ENCODE measurements at regions not wholly inside any gene's neighbourhood (a gene's known extent, or its start where the extent isn't known, plus 50 kb on each side); places are given as distances from the start of the nearest gene placed in this dataset.
"Not testable (repeated sequence)": the region's sequence is repeated elsewhere in the genome, so short reads cannot be mapped to it uniquely, and the experiment has no call there.

DNA sequence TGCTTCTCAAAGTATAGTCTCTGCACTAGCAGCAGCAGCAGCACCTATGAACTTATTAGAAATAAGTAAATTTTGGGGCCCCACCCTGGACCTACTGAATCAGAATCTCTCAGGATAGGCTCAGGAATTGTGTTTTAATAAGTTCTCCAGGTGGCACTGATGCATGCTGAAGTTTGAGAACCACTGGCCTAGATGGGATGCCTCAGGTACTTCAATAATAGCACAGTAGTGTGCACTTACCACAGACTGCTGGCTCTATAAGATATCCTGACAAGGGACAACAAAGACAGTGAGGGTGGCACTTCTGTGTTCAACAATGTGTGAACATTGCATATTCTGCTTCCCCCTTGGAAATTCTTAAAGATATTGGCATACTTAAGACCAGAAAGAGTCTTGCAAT, 64.7 kb upstream of the HABP2 start:
- Histone ChIP-seq H3K9ac (ENCODE audit: low read depth, low read length) (no peak overlapping the region), H3K27me3 (ENCODE audit: insufficient read depth, low read length, poor library complexity) (peaks cover 9% of the 10 kb centered on the region), H3K4me2 (ENCODE audit: insufficient read depth, low read length) (no peak overlapping the region), H3K36me3 (ENCODE audit: insufficient read depth, low read length) (no peaks in the 10 kb centered on the region), H3K27ac (ENCODE audit: low read length) (no peak overlapping the region), H3K79me2 (ENCODE audit: insufficient read depth, low read length) (no peaks in the 10 kb centered on the region), H2AFZ (ENCODE audit: low read depth, low read length) (no peak overlapping the region), H3K9me3 (ENCODE audit: insufficient read depth, low read length, severe bottlenecking) (no peaks in the 10 kb centered on the region), H3K4me3 (ENCODE audit: low read depth in 1 of 2, low read length in 2 of 2) (no peak overlapping the region), H3K4me1 (ENCODE audit: insufficient read depth, low read length) (no peaks in the 10 kb centered on the region), H4K20me1 (ENCODE audit: insufficient read depth, low read length) (no peaks in the 10 kb centered on the region)
- TF ChIP-seq, protein P1, sequence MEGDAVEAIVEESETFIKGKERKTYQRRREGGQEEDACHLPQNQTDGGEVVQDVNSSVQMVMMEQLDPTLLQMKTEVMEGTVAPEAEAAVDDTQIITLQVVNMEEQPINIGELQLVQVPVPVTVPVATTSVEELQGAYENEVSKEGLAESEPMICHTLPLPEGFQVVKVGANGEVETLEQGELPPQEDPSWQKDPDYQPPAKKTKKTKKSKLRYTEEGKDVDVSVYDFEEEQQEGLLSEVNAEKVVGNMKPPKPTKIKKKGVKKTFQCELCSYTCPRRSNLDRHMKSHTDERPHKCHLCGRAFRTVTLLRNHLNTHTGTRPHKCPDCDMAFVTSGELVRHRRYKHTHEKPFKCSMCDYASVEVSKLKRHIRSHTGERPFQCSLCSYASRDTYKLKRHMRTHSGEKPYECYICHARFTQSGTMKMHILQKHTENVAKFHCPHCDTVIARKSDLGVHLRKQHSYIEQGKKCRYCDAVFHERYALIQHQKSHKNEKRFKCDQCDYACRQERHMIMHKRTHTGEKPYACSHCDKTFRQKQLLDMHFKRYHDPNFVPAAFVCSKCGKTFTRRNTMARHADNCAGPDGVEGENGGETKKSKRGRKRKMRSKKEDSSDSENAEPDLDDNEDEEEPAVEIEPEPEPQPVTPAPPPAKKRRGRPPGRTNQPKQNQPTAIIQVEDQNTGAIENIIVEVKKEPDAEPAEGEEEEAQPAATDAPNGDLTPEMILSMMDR (IDR thresholded peaks at IDR 0.05; ENCODE audit: borderline replicate concordance, extremely low read depth, low read length, poor library complexity, severe bottlenecking), result no peak
- no peak for TF ChIP-seq EZH2 (IDR thresholded peaks at IDR 0.05; ENCODE audit: borderline replicate concordance, low read depth, low read length, severe bottlenecking)
- DNase-seq, result no peak
- no peak for ATAC-seq (ENCODE audit: insufficient read depth, low read depth)

DNA sequence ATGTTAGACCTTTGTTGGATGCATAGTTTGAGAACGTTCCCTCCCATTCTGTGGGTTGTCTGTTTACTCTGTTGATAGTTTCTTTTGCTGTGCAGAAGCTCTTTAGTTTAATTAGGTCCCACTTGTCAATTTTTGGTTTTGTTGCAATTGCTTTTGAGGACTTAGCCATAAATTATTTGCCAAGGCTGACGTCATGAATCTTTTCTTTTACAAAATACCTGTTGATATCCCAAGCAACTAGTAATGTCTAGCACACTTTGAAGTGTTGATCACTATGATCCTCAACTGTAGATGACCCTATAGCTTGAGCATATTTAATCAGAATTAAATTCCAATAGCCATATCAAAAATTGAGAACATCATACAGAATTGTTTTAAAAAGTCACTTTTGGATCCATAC, 63.3 kb upstream of the HABP2 start:
- H2AFZ ChIP-seq (ENCODE audit: low read depth, low read length); H3K36me3 ChIP-seq (ENCODE audit: insufficient read depth, low read length); H3K4me1 ChIP-seq (ENCODE audit: insufficient read depth, low read length); ATAC-seq (ENCODE audit: insufficient read depth, low read depth); H3K27me3 ChIP-seq (ENCODE audit: insufficient read depth, low read length, poor library complexity); H3K79me2 ChIP-seq (ENCODE audit: insufficient read depth, low read length); H3K4me2 ChIP-seq (ENCODE audit: insufficient read depth, low read length); H3K4me3 ChIP-seq (ENCODE audit: low read depth in 1 of 2, low read length in 2 of 2); H4K20me1 ChIP-seq (ENCODE audit: insufficient read depth, low read length); DNase-seq; H3K9ac ChIP-seq (ENCODE audit: low read depth, low read length); H3K27ac ChIP-seq (ENCODE audit: low read length); H3K9me3 ChIP-seq (ENCODE audit: insufficient read depth, low read length, severe bottlenecking): not testable (repeated sequence)

DNA sequence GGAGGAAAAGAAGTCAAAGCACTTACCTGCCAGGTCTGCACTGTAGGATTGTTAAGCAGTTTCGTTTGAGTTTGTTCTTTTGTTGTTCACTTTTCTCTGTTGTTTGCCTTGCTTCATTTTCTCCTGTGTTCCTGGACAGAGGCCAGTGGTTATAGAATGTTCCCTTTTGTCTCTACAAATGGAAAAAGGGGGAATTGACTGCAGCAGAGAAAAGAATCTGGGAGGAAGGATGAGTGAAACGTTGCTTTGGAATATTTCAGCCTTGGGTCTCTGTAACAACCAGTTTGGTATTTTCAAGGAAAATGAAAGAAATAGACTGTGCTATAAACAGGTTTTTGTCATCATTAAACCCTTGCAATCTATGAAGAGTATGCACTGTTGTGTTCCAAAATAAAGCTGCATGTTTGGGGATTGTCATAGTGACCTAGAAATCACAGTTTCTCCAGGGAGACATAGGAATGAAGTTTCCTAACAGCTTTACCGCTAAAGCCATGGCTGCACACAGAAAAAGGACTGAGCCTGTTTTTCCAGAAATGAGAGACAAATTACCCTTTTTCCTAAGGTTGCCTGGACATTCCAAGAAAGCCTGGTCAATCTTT, 60.8 kb upstream of the HABP2 start:
- Histone ChIP-seq H3K27ac (ENCODE audit: low read length) (no peak overlapping the region), H3K9ac (ENCODE audit: low read depth, low read length) (no peak overlapping the region), H3K36me3 (ENCODE audit: insufficient read depth, low read length) (no peaks in the 10 kb centered on the region), H3K4me3 (ENCODE audit: low read depth in 1 of 2, low read length in 2 of 2) (no peak overlapping the region), H3K27me3 (ENCODE audit: insufficient read depth, low read length, poor library complexity) (peaks cover 9% of the 10 kb centered on the region), H4K20me1 (ENCODE audit: insufficient read depth, low read length) (no peaks in the 10 kb centered on the region), H3K79me2 (ENCODE audit: insufficient read depth, low read length) (no peaks in the 10 kb centered on the region), H3K4me2 (ENCODE audit: insufficient read depth, low read length) (no peak overlapping the region), H3K9me3 (ENCODE audit: insufficient read depth, low read length, severe bottlenecking) (no peaks in the 10 kb centered on the region), H2AFZ (ENCODE audit: low read depth, low read length) (no peak overlapping the region), H3K4me1 (ENCODE audit: insufficient read depth, low read length) (no peaks in the 10 kb centered on the region)
- TF ChIP-seq, protein P1 (IDR thresholded peaks at IDR 0.05; ENCODE audit: borderline replicate concordance, extremely low read depth, low read length, poor library complexity, severe bottlenecking), result no peak
- TF ChIP-seq EZH2 (IDR thresholded peaks at IDR 0.05; ENCODE audit: borderline replicate concordance, low read depth, low read length, severe bottlenecking), result no peak
- ATAC-seq (ENCODE audit: insufficient read depth, low read depth) (no peak), DNase-seq (no peak)

DNA sequence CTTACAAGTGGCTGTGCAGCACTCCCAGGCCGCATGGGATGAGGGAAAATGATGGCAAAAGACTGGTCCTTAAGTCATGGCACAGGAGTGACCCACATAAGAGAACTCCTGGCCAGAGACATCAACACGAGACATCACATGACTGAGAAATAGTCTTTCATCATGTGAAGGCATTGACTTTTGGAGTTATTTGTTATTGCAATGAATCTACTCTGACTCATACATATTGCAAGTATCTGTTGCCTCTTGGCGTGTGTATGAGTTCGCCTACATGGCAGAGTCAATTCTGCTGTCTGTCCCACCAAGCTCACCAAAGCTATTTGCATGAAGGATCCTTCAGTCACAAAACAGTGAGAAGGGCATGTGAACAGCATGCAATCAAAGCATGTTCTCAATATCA, 59.7 kb upstream of the HABP2 start:
- no peaks in the 10 kb centered on the region for H3K4me1 ChIP-seq (ENCODE audit: insufficient read depth, low read length)
- H2AFZ ChIP-seq (ENCODE audit: low read depth, low read length), result no peak overlapping the region
- no peaks in the 10 kb centered on the region for H3K9me3 ChIP-seq (ENCODE audit: insufficient read depth, low read length, severe bottlenecking)
- DNase-seq, result no peak
- H3K4me3 ChIP-seq (ENCODE audit: low read depth in 1 of 2, low read length in 2 of 2), result no peak overlapping the region
- no peaks in the 10 kb centered on the region for H4K20me1 ChIP-seq (ENCODE audit: insufficient read depth, low read length)
- no peak for ATAC-seq (ENCODE audit: insufficient read depth, low read depth)
- TF ChIP-seq, protein P1 (IDR thresholded peaks at IDR 0.05; ENCODE audit: borderline replicate concordance, extremely low read depth, low read length, poor library complexity, severe bottlenecking), result no peak
- TF ChIP-seq EZH2 (IDR thresholded peaks at IDR 0.05; ENCODE audit: borderline replicate concordance, low read depth, low read length, severe bottlenecking), result no peak
- peaks cover 9% of the 10 kb centered on the region for H3K27me3 ChIP-seq (ENCODE audit: insufficient read depth, low read length, poor library complexity)
- H3K27ac ChIP-seq (ENCODE audit: low read length), result no peak overlapping the region
- no peaks in the 10 kb centered on the region for H3K79me2 ChIP-seq (ENCODE audit: insufficient read depth, low read length)
- no peaks in the 10 kb centered on the region for H3K36me3 ChIP-seq (ENCODE audit: insufficient read depth, low read length)
- H3K4me2 ChIP-seq (ENCODE audit: insufficient read depth, low read length), result no peak overlapping the region
- no peak overlapping the region for H3K9ac ChIP-seq (ENCODE audit: low read depth, low read length)
